WTC11 (cell line): ENCODE measurements at regions not wholly inside any gene's neighbourhood (a gene's known extent, or its start where the extent isn't known, plus 50 kb on each side); places are given as distances from the start of the nearest gene placed in this dataset.

Source experiments
- ATAC-seq: fragments of 200-7000 bp; cut with Tn5 transposase; 2 replicates; pipeline ENCODE4 v1.10.0; 2021; ENCODE audit warnings: mild to moderate bottlenecking, moderate library complexity
- CTCF ChIA-PET: fragments of 300-600 bp; sonication (Branson Sonifier 250); formaldehyde crosslinking; loops from one replicate; lab custom pipeline; 2021; ENCODE audit warnings: antibody characterized with exemption; lab: Charles Lee
- POLR2A ChIA-PET: fragments of 350-600 bp; sonication (Branson Sonifier 250); formaldehyde crosslinking; loops from one replicate; lab custom pipeline; 2021; ENCODE audit warnings: antibody characterized with exemption; lab: Charles Lee
- DNase-seq: peaks from one replicate; pipeline ENCODE4 v3.0.0; 2021; ENCODE audit warnings: low spot score
- H3K27ac Mint-ChIP-seq: 2 replicates; pipeline ENCODE4 v1.8.0; 2021; ENCODE audit warnings: mixed read lengths
- H3K27me3 Mint-ChIP-seq: 2 replicates; pipeline ENCODE4 v1.8.0; 2021; ENCODE audit warnings: low read depth, mild to moderate bottlenecking, moderate library complexity, mixed read lengths
- H3K36me3 Mint-ChIP-seq: 2 replicates; pipeline ENCODE4 v1.8.0; 2021; ENCODE audit warnings: mixed read lengths
- H3K4me1 Mint-ChIP-seq: 2 replicates; pipeline ENCODE4 v1.8.0; 2022; ENCODE audit warnings: mixed read lengths
- H3K4me3 Mint-ChIP-seq: 2 replicates; pipeline ENCODE4 v1.8.0; 2021; ENCODE audit warnings: mild to moderate bottlenecking, moderate library complexity, mixed read lengths
- H3K9me3 Mint-ChIP-seq: 2 replicates; pipeline ENCODE4 v1.8.0; 2021; ENCODE audit warnings: mixed read lengths
- CBFB ChIP-seq: sonication (generic); formaldehyde crosslinking; IDR thresholded peaks from 2 replicates; pipeline ENCODE4 v1.8.1; 2022; ENCODE audit warnings: mild to moderate bottlenecking, low read depth, missing genetic modification reagents
- EMX1 ChIP-seq: fragments of 250-450 bp; sonication (Bioruptor Pico); IDR thresholded peaks from 2 replicates; pipeline ENCODE4 v1.8.0; 2021; ENCODE audit warnings: mild to moderate bottlenecking
- ETV6 ChIP-seq: sonication (generic); formaldehyde crosslinking; IDR thresholded peaks from 2 replicates; pipeline ENCODE4 v1.8.1; 2022; ENCODE audit warnings: mild to moderate bottlenecking, missing genetic modification reagents
- GABPB1 ChIP-seq: sonication (generic); formaldehyde crosslinking; IDR thresholded peaks from 2 replicates; pipeline ENCODE4 v1.8.1; 2023; ENCODE audit warnings: mild to moderate bottlenecking, missing genetic modification reagents
- JAZF1 ChIP-seq: fragments of 250-450 bp; sonication (Bioruptor Pico); IDR thresholded peaks from 2 replicates; pipeline ENCODE4 v1.9.0; 2021; ENCODE audit warnings: moderate library complexity, mild to moderate bottlenecking, inconsistent platforms
- JUN ChIP-seq: sonication (generic); formaldehyde crosslinking; IDR thresholded peaks from 2 replicates; pipeline ENCODE4 v1.8.0; 2023; ENCODE audit warnings: mild to moderate bottlenecking, missing genetic modification reagents
- MXD4 ChIP-seq: fragments of 250-450 bp; sonication (Bioruptor Pico); IDR thresholded peaks from 2 replicates; pipeline ENCODE4 v1.8.0; 2021; ENCODE audit warnings: mild to moderate bottlenecking, moderate library complexity, borderline replicate concordance
- NFATC4 ChIP-seq: fragments of 250-450 bp; sonication (Bioruptor Pico); IDR thresholded peaks from 2 replicates; pipeline ENCODE4 v1.9.0; 2021; ENCODE audit warnings: mild to moderate bottlenecking
- NFYB ChIP-seq: sonication (generic); formaldehyde crosslinking; conservative IDR thresholded peaks from 2 replicates; pipeline ENCODE4 v1.8.0; 2022; ENCODE audit warnings: low read depth, missing genetic modification reagents
- RELA ChIP-seq: sonication (generic); formaldehyde crosslinking; IDR thresholded peaks from 2 replicates; pipeline ENCODE4 v1.8.1; 2022; ENCODE audit warnings: missing genetic modification reagents, mild to moderate bottlenecking, borderline replicate concordance
- RORB ChIP-seq: fragments of 250-450 bp; sonication (Bioruptor Pico); IDR thresholded peaks from 2 replicates; pipeline ENCODE4 v1.9.0; 2021; ENCODE audit warnings: mild to moderate bottlenecking
- SMAD4 ChIP-seq: sonication (generic); formaldehyde crosslinking; IDR thresholded peaks from 2 replicates; pipeline ENCODE4 v1.8.0; 2022; ENCODE audit warnings: mild to moderate bottlenecking, missing genetic modification reagents
- ZNF121 ChIP-seq: sonication (generic); formaldehyde crosslinking; IDR thresholded peaks from 2 replicates; pipeline ENCODE4 v1.8.0; 2023; ENCODE audit warnings: missing genetic modification reagents
- ZNF219 ChIP-seq: sonication (generic); formaldehyde crosslinking; IDR thresholded peaks from 2 replicates; pipeline ENCODE4 v1.8.0; 2023; ENCODE audit warnings: missing genetic modification reagents, mild to moderate bottlenecking, borderline replicate concordance
- ZNF671 ChIP-seq: fragments of 250-450 bp; sonication (Bioruptor Pico); IDR thresholded peaks from 2 replicates; pipeline ENCODE4 v1.8.0; 2021; ENCODE audit warnings: mild to moderate bottlenecking
- TF ChIP-seq, protein P1 (sequence below): sonication (generic); formaldehyde crosslinking; IDR thresholded peaks from 2 replicates; pipeline ENCODE4 v1.8.1; 2023; ENCODE audit warnings: mild to moderate bottlenecking, missing genetic modification reagents
- TF ChIP-seq, protein P2 (sequence below): sonication (generic); formaldehyde crosslinking; IDR thresholded peaks from 2 replicates; pipeline ENCODE4 v1.8.1; 2022; ENCODE audit warnings: low read depth, mild to moderate bottlenecking, moderate library complexity, missing genetic modification reagents, borderline replicate concordance
- TF ChIP-seq, protein P3 (sequence below): sonication (generic); formaldehyde crosslinking; IDR thresholded peaks from 2 replicates; pipeline ENCODE4 v1.8.0; 2022; ENCODE audit warnings: mild to moderate bottlenecking, missing genetic modification reagents
- TF ChIP-seq, protein P4 (sequence below): fragments of 200-600 bp; IDR thresholded peaks from 2 replicates; pipeline ENCODE4 v1.8.0; 2022; ENCODE audit warnings: antibody characterized with exemption
- TF ChIP-seq, protein P5 (sequence below): sonication (generic); formaldehyde crosslinking; IDR thresholded peaks from 2 replicates; pipeline ENCODE4 v1.8.1; 2022; ENCODE audit warnings: mild to moderate bottlenecking, moderate library complexity, missing genetic modification reagents
- TF ChIP-seq, protein P6 (sequence below): sonication (generic); formaldehyde crosslinking; IDR thresholded peaks from 2 replicates; pipeline ENCODE4 v1.8.1; 2022; ENCODE audit warnings: mild to moderate bottlenecking, missing genetic modification reagents, moderate library complexity, borderline replicate concordance
- TF ChIP-seq, protein P7 (sequence below): fragments of 250-450 bp; sonication (Bioruptor Pico); IDR thresholded peaks from 2 replicates; pipeline ENCODE4 v1.9.0; 2021; ENCODE audit warnings: mild to moderate bottlenecking, borderline replicate concordance
- TF ChIP-seq, protein P8 (sequence below): sonication (generic); formaldehyde crosslinking; IDR thresholded peaks from 2 replicates; pipeline ENCODE4 v1.8.1; 2023; ENCODE audit warnings: mild to moderate bottlenecking, missing genetic modification reagents, moderate library complexity

DNA sequence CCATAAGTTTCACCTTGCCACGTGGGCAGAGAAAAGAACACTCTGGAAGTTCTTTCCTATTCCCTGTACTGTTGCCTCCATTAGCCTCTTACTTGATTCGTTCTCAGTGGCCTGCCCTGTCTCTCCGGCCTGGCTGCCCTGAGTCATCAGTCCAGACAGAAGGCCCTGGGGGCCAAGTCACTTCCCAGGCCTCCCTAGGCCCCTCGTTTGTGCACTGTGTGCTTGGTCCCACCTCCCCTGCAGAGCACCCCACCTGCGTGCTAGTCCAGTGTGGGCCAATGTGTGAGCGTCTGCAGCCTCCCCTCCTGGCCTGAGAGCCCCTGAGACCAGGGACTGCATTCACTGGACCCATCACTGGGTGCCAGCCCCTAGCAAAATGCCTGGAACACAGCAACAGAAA is 191.2 kb upstream of the RREB1 start (continued):
- no peak for TF ChIP-seq MXD4 (CRISPR knock-in tag)
- no peak for TF ChIP-seq EMX1 (CRISPR knock-in tag)
- no peak for TF ChIP-seq RELA (CRISPR knock-in tag)
- no peak for TF ChIP-seq GABPB1 (CRISPR knock-in tag)
- TF ChIP-seq, protein P1, sequence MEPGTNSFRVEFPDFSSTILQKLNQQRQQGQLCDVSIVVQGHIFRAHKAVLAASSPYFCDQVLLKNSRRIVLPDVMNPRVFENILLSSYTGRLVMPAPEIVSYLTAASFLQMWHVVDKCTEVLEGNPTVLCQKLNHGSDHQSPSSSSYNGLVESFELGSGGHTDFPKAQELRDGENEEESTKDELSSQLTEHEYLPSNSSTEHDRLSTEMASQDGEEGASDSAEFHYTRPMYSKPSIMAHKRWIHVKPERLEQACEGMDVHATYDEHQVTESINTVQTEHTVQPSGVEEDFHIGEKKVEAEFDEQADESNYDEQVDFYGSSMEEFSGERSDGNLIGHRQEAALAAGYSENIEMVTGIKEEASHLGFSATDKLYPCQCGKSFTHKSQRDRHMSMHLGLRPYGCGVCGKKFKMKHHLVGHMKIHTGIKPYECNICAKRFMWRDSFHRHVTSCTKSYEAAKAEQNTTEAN (CRISPR knock-in tag), result no peak
- TF ChIP-seq, protein P2, sequence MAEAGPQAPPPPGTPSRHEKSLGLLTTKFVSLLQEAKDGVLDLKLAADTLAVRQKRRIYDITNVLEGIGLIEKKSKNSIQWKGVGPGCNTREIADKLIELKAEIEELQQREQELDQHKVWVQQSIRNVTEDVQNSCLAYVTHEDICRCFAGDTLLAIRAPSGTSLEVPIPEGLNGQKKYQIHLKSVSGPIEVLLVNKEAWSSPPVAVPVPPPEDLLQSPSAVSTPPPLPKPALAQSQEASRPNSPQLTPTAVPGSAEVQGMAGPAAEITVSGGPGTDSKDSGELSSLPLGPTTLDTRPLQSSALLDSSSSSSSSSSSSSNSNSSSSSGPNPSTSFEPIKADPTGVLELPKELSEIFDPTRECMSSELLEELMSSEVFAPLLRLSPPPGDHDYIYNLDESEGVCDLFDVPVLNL (CRISPR knock-in tag), result no peak
- TF ChIP-seq SMAD4 (CRISPR knock-in tag), result no peak

DNA sequence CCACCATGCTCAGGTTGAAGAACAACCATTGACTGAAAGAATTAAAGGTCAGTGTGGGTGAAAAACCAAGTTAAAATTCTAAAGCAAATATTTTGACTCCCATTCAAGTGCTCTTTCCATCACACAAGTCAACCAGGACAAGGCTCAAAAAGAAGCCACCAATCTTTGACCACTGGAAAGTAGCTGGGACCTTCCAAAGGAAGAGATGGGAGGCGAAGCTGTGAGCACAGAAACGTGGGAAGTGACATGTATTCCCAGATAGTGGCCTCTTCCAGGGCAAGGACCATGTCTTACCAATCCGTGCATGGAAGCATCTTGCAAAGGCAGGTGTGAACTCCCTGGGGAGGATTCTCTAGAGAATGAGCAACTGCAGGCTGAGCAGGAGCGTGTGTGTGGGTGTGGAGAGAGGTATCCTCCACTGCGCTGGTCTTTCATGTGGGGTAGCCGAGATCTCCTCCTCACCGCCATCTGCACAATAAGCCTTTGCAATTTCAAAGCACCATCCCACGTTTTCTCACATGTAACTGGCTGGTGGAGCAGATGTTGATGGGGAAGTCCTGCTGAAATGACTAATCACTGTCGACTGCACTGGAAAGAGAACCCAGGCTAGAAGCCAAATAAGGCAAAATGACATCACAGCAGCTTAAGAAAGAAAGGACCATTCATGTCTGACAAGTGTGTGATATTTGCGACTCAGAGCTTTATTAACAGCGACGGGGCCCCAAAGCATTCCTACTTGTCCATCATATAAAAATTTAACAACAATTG is 189.4 kb upstream of the RREB1 start:
- ATAC-seq, result no peak
- no peaks in the 10 kb centered on the region for H3K27me3 Mint-ChIP-seq
- no peak for DNase-seq
- H3K9me3 Mint-ChIP-seq, result peaks cover 4% of the 10 kb centered on the region; the same call in 1 of the 2 replicates
- H3K27ac Mint-ChIP-seq, result no peak overlapping the region
- H3K4me1 Mint-ChIP-seq, result no peaks in the 10 kb centered on the region
- ChIA-PET CTCF (interaction anchor here (1.1 kb wide), 1 partner anchor 222 kb away, joined by 3 read pairs; no protein-coding TSS in a partner anchor), POLR2A (no interaction called here)
- no peaks in the 10 kb centered on the region for H3K36me3 Mint-ChIP-seq
- no peak overlapping the region for H3K4me3 Mint-ChIP-seq
- TF ChIP-seq, protein P3, sequence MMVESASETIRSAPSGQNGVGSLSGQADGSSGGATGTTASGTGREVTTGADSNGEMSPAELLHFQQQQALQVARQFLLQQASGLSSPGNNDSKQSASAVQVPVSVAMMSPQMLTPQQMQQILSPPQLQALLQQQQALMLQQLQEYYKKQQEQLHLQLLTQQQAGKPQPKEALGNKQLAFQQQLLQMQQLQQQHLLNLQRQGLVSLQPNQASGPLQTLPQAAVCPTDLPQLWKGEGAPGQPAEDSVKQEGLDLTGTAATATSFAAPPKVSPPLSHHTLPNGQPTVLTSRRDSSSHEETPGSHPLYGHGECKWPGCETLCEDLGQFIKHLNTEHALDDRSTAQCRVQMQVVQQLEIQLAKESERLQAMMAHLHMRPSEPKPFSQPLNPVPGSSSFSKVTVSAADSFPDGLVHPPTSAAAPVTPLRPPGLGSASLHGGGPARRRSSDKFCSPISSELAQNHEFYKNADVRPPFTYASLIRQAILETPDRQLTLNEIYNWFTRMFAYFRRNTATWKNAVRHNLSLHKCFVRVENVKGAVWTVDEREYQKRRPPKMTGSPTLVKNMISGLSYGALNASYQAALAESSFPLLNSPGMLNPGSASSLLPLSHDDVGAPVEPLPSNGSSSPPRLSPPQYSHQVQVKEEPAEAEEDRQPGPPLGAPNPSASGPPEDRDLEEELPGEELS (CRISPR knock-in tag), result no peak
- TF ChIP-seq NFATC4, result no peak
- no peak for TF ChIP-seq ZNF671 (CRISPR knock-in tag)
- TF ChIP-seq, protein P4, sequence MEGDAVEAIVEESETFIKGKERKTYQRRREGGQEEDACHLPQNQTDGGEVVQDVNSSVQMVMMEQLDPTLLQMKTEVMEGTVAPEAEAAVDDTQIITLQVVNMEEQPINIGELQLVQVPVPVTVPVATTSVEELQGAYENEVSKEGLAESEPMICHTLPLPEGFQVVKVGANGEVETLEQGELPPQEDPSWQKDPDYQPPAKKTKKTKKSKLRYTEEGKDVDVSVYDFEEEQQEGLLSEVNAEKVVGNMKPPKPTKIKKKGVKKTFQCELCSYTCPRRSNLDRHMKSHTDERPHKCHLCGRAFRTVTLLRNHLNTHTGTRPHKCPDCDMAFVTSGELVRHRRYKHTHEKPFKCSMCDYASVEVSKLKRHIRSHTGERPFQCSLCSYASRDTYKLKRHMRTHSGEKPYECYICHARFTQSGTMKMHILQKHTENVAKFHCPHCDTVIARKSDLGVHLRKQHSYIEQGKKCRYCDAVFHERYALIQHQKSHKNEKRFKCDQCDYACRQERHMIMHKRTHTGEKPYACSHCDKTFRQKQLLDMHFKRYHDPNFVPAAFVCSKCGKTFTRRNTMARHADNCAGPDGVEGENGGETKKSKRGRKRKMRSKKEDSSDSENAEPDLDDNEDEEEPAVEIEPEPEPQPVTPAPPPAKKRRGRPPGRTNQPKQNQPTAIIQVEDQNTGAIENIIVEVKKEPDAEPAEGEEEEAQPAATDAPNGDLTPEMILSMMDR, result no peak
- no peak for TF ChIP-seq JUN (CRISPR knock-in tag)
- TF ChIP-seq, protein P5, sequence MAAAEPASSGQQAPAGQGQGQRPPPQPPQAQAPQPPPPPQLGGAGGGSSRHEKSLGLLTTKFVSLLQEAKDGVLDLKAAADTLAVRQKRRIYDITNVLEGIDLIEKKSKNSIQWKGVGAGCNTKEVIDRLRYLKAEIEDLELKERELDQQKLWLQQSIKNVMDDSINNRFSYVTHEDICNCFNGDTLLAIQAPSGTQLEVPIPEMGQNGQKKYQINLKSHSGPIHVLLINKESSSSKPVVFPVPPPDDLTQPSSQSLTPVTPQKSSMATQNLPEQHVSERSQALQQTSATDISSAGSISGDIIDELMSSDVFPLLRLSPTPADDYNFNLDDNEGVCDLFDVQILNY (CRISPR knock-in tag), result no peak
- TF ChIP-seq CBFB (CRISPR knock-in tag), result no peak
- TF ChIP-seq RORB (CRISPR knock-in tag), result no peak
- TF ChIP-seq, protein P6, sequence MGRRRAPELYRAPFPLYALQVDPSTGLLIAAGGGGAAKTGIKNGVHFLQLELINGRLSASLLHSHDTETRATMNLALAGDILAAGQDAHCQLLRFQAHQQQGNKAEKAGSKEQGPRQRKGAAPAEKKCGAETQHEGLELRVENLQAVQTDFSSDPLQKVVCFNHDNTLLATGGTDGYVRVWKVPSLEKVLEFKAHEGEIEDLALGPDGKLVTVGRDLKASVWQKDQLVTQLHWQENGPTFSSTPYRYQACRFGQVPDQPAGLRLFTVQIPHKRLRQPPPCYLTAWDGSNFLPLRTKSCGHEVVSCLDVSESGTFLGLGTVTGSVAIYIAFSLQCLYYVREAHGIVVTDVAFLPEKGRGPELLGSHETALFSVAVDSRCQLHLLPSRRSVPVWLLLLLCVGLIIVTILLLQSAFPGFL, result no peak
- TF ChIP-seq RELA (CRISPR knock-in tag), result no peak
- no peak for TF ChIP-seq ETV6 (CRISPR knock-in tag)
- no peak for TF ChIP-seq ZNF219 (CRISPR knock-in tag)
- TF ChIP-seq, protein P7, sequence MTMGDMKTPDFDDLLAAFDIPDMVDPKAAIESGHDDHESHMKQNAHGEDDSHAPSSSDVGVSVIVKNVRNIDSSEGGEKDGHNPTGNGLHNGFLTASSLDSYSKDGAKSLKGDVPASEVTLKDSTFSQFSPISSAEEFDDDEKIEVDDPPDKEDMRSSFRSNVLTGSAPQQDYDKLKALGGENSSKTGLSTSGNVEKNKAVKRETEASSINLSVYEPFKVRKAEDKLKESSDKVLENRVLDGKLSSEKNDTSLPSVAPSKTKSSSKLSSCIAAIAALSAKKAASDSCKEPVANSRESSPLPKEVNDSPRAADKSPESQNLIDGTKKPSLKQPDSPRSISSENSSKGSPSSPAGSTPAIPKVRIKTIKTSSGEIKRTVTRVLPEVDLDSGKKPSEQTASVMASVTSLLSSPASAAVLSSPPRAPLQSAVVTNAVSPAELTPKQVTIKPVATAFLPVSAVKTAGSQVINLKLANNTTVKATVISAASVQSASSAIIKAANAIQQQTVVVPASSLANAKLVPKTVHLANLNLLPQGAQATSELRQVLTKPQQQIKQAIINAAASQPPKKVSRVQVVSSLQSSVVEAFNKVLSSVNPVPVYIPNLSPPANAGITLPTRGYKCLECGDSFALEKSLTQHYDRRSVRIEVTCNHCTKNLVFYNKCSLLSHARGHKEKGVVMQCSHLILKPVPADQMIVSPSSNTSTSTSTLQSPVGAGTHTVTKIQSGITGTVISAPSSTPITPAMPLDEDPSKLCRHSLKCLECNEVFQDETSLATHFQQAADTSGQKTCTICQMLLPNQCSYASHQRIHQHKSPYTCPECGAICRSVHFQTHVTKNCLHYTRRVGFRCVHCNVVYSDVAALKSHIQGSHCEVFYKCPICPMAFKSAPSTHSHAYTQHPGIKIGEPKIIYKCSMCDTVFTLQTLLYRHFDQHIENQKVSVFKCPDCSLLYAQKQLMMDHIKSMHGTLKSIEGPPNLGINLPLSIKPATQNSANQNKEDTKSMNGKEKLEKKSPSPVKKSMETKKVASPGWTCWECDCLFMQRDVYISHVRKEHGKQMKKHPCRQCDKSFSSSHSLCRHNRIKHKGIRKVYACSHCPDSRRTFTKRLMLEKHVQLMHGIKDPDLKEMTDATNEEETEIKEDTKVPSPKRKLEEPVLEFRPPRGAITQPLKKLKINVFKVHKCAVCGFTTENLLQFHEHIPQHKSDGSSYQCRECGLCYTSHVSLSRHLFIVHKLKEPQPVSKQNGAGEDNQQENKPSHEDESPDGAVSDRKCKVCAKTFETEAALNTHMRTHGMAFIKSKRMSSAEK (CRISPR knock-in tag), result no peak
- TF ChIP-seq JAZF1 (CRISPR knock-in tag), result no peak
- TF ChIP-seq ZNF121 (CRISPR knock-in tag), result no peak
- TF ChIP-seq NFYB (CRISPR knock-in tag), result no peak
- TF ChIP-seq, protein P8, sequence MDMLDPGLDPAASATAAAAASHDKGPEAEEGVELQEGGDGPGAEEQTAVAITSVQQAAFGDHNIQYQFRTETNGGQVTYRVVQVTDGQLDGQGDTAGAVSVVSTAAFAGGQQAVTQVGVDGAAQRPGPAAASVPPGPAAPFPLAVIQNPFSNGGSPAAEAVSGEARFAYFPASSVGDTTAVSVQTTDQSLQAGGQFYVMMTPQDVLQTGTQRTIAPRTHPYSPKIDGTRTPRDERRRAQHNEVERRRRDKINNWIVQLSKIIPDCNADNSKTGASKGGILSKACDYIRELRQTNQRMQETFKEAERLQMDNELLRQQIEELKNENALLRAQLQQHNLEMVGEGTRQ (CRISPR knock-in tag), result no peak
